K562 (cell line): ENCODE measurements at regions not wholly inside any gene's neighbourhood (a gene's known extent, or its start where the extent isn't known, plus 50 kb on each side); places are given as distances from the start of the nearest gene placed in this dataset.

Experiments
- CSDE1 ChIP-seq, 2 experiments: fragments of 450-650 bp; IDR thresholded peaks; 2 replicates each; pipeline ENCODE4 v1.6.1; 2016; ENCODE audit warnings: mild to moderate bottlenecking in 1 of 2
- FOXK2 ChIP-seq, 2 experiments: fragments of 450-650 bp; IDR thresholded peaks in 1 of 2; conservative IDR thresholded peaks in 1 of 2; 2 replicates each; pipeline ENCODE4 v1.6.1; 2016; ENCODE audit warnings: low read depth in 2 of 2, mild to moderate bottlenecking in 1 of 2
- HDAC2 ChIP-seq: fragments of 450-650 bp; IDR thresholded peaks from 2 replicates; pipeline ENCODE4 v1.6.1; 2016; ENCODE audit warnings: mild to moderate bottlenecking
- ZNF764 ChIP-seq: fragments of 250-450 bp; sonication (Bioruptor Pico); IDR thresholded peaks from 2 replicates; pipeline ENCODE4 v1.4.0; 2020; ENCODE audit warnings: low read depth, mild to moderate bottlenecking, moderate library complexity

DNA sequence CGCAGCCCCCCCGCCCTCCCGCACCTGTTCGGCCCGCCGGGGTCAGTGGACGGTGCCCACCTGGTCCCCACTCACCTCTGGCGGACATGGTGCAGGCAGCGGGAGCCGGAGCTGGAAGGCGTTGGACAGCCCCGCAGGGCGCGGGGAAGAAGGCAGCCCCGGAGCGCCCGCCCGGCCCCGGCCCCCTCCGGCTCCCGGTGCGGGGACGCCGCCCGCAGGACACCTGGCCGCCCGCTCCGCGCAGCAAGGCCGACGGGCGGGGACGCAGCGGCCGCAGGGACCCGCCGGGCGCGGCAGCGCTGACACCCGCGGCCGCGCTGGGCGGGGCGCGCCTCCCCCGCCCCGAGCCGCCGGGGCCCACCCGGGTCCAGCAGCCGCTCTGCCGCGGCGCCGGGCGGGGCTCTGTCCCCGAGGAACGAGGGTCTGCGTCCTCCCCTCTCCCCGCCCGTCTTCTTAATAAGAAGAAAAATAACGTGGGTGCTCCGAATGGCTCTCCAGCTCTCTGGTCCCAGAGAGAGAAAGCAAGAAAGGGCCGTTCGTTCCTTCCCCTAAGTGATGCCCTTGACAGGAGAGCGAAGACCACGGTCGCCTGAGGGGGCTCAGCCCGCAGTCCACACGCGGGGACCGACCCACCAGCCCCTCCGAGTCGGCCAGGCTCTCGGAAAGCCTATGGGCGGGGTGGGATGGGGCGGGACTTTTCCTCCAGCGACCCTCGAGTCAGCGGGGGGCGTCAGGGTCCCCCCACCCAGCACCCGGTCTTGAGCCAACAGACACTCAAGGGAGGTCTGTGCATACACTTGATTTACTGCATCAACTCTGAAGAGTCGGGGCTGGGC is 53.4 kb upstream of the FHIP2A start:
- TF ChIP-seq CSDE1 (IDR thresholded peaks at IDR 0.05) (no peak), ZNF764 (CRISPR knock-in tag) (no peak), FOXK2 (conservative IDR thresholded peaks at IDR 0.05 in 1 of 2, IDR thresholded peaks at IDR 0.05 in 1 of 2; ENCODE audit: low read depth in 2 of 2) (no peak), HDAC2 (no peak)
